Right lobe of liver (tissue), 4 donors: ENCODE measurements at regions not wholly inside any gene's neighbourhood (a gene's known extent, or its start where the extent isn't known, plus 50 kb on each side); places are given as distances from the start of the nearest gene placed in this dataset.

Experiments
- CTCF ChIP-seq, 4 donors: fragments of 200-600 bp in 3 of 4; fragments of 450-650 bp in 1 of 4; IDR thresholded peaks; one replicate each; pipeline versions ENCODE4 v1.5.1 to v1.8.0; 2016 to 2022; ENCODE audit warnings: antibody characterized with exemption in 4 of 4, mild to moderate bottlenecking in 2 of 4
- POLR2A ChIP-seq: fragments of 450-650 bp; IDR thresholded peaks from one replicate; pipeline ENCODE4 v1.6.1; 2017; ENCODE audit warnings: antibody characterized with exemption, mild to moderate bottlenecking
- donor health status: DM: no; HTN: no; CAD: no.
- donor health status: DM: no; HTN: no; CAD: no.
- donor health status: DM: no; HTN: yes; CAD: no.

- TF ChIP-seq POLR2A: no peak
- TF ChIP-seq CTCF (IDR thresholded peaks at IDR 0.05): no peak
Measured at GRCh38 chr6:141139461-141139860, 993.3 kb upstream of the GJE1 start.
